SK-N-SH (cell line): ENCODE measurements at regions not wholly inside any gene's neighbourhood (a gene's known extent, or its start where the extent isn't known, plus 50 kb on each side); places are given as distances from the start of the nearest gene placed in this dataset.

Source experiments
- CTCF ChIA-PET: fragments of 300-600, 350-600 bp; formaldehyde crosslinking; extraction: SDS; loops from one replicate; lab custom pipeline; 2021; lab: Yijun Ruan, JAX
- POLR2A ChIA-PET: fragments of 350-600 bp; sonication (Branson Sonifier 250); formaldehyde crosslinking; extraction: SDS; loops from one replicate; lab custom pipeline; 2020; ENCODE audit warnings: antibody characterized with exemption, inconsistent platforms; lab: Yijun Ruan, JAX
- DNase-seq: peaks from one replicate; pipeline ENCODE4 v3.0.0; 2012
- H2AFZ ChIP-seq: fragments of 200-600 bp; sonication (generic); 2 replicates; pipeline ENCODE4 v1.8.1; 2016; ENCODE audit warnings: antibody characterized with exemption, mild to moderate bottlenecking, low read depth
- H3F3A ChIP-seq: fragments of 200-600 bp; sonication (generic); replicated peaks from 2 replicates; pipeline ENCODE3; 2016; ENCODE audit warnings: antibody characterized with exemption, mild to moderate bottlenecking; ENCODE audit not compliant: insufficient read depth
- H3K27ac ChIP-seq, 2 experiments: fragments of 200-500 bp in 1 of 2; fragments of 200-600 bp in 1 of 2; sonication (Bioruptor generic) in 1 of 2; sonication (generic), shearing (Covaris generic) in 1 of 2; 2 replicates each; pipeline versions ENCODE4 v1.5.1 to v1.6.1; 2014 to 2016; ENCODE audit warnings: low read depth in 2 of 2, inconsistent platforms in 1 of 2, low read length in 1 of 2, mild to moderate bottlenecking in 1 of 2, mixed read lengths in 1 of 2
- H3K27me3 ChIP-seq: fragments of 200-600 bp; sonication (generic), shearing (Covaris generic); 2 replicates; pipeline ENCODE4 v1.6.1; 2016; ENCODE audit warnings: mixed run types; ENCODE audit not compliant: insufficient read depth
- H3K36me3 ChIP-seq, 2 experiments: fragments of 200-500 bp in 1 of 2; fragments of 200-600 bp in 1 of 2; sonication (Bioruptor generic) in 1 of 2; sonication (generic) in 1 of 2; replicated peaks in 1 of 2; 2 replicates each; pipeline versions ENCODE3 to v1.5.1; 2014 to 2016; ENCODE audit warnings: low read length in 1 of 2, mild to moderate bottlenecking in 1 of 2; ENCODE audit not compliant: insufficient read depth in 2 of 2, control insufficient read depth in 1 of 2
- H3K4me1 ChIP-seq, 2 experiments: fragments of 200-500 bp in 1 of 2; fragments of 200-600 bp in 1 of 2; sonication (Bioruptor generic) in 1 of 2; sonication (generic), shearing (Covaris generic) in 1 of 2; 2 replicates each; pipeline versions ENCODE4 v1.5.1 to v1.6.1; 2014 to 2016; ENCODE audit warnings: low read depth in 1 of 2, low read length in 1 of 2, mixed run types in 1 of 2; ENCODE audit not compliant: insufficient read depth in 2 of 2, control insufficient read depth in 1 of 2
- H3K4me2 ChIP-seq: fragments of 200-600 bp; sonication (generic), shearing (Covaris generic); 2 replicates; pipeline ENCODE4 v1.6.1; 2017; ENCODE audit warnings: mixed run types
- H3K4me3 ChIP-seq, 2 experiments: fragments of 200-500 bp in 1 of 2; fragments of 200-600 bp in 1 of 2; sonication (Bioruptor generic) in 1 of 2; sonication (generic), shearing (Covaris generic) in 1 of 2; 2 replicates each; pipeline versions ENCODE4 v1.5.1 to v1.8.1; 2014 to 2016; ENCODE audit warnings: low read depth in 2 of 2, inconsistent platforms in 1 of 2, low read length in 1 of 2, mild to moderate bottlenecking in 1 of 2, mixed read lengths in 1 of 2, moderate library complexity in 1 of 2
- H3K79me2 ChIP-seq: fragments of 200-600 bp; sonication (generic); 2 replicates; pipeline ENCODE4 v1.8.1; 2017; ENCODE audit warnings: mild to moderate bottlenecking; ENCODE audit not compliant: insufficient read depth
- H3K9ac ChIP-seq: fragments of 200-600 bp; sonication (generic); 2 replicates; pipeline ENCODE4 v1.6.1; 2017; ENCODE audit warnings: mixed run types
- H3K9me2 ChIP-seq: fragments of 200-600 bp; sonication (generic); 2 replicates; pipeline ENCODE4 v1.6.1; 2017; ENCODE audit warnings: mixed run types
- H3K9me3 ChIP-seq: fragments of 200-600 bp; sonication (generic); 2 replicates; pipeline ENCODE4 v1.6.1; 2017; ENCODE audit warnings: mixed run types, mild to moderate bottlenecking, moderate library complexity
- H4K20me1 ChIP-seq: fragments of 200-600 bp; sonication (generic); 2 replicates; pipeline ENCODE4 v1.6.1; 2017; ENCODE audit warnings: mild to moderate bottlenecking, mixed run types; ENCODE audit not compliant: insufficient read depth
- CHD2 ChIP-seq: fragments of 150-350 bp; IDR thresholded peaks from 2 replicates; pipeline ENCODE4 v1.6.1; 2018; ENCODE audit warnings: low read length; ENCODE audit not compliant: partially characterized antibody
- CTCF ChIP-seq: fragments of 200-600 bp; sonication (generic); IDR thresholded peaks from 2 replicates; pipeline ENCODE4 v1.6.1; 2017; ENCODE audit warnings: antibody characterized with exemption, mild to moderate bottlenecking, moderate library complexity
- EZH2phosphoT487 ChIP-seq: fragments of 200-600 bp; sonication (generic); IDR thresholded peaks from 2 replicates; pipeline ENCODE4 v1.6.1; 2017; ENCODE audit warnings: low read depth, mixed run types, mild to moderate bottlenecking, antibody characterized with exemption, moderate library complexity, borderline replicate concordance
- FOSL2 ChIP-seq: IDR thresholded peaks from 2 replicates; pipeline ENCODE4 v1.4.0; 2012; ENCODE audit warnings: low read depth, mild to moderate bottlenecking, moderate library complexity, borderline replicate concordance
- FOXM1 ChIP-seq: IDR thresholded peaks from 2 replicates; pipeline ENCODE4 v1.4.0; 2012; ENCODE audit warnings: low read depth, mild to moderate bottlenecking
- GABPA ChIP-seq: IDR thresholded peaks from 2 replicates; pipeline ENCODE4 v1.4.0; 2012; ENCODE audit warnings: low read depth, mild to moderate bottlenecking
- JUND ChIP-seq: IDR thresholded peaks from 2 replicates; pipeline ENCODE4 v1.4.0; 2012
- MAX ChIP-seq: IDR thresholded peaks from 2 replicates; pipeline ENCODE4 v1.4.0; 2012; ENCODE audit warnings: low read depth
- MXI1 ChIP-seq: IDR thresholded peaks from 2 replicates; pipeline ENCODE4 v1.6.1; 2012; ENCODE audit warnings: mild to moderate bottlenecking, low read depth, low read length, improper control_type of control experiment
- NFIC ChIP-seq: IDR thresholded peaks from 2 replicates; pipeline ENCODE4 v1.4.0; 2012; ENCODE audit warnings: borderline replicate concordance
- NRF1 ChIP-seq: IDR thresholded peaks from 2 replicates; pipeline ENCODE4 v1.6.1; 2012; ENCODE audit warnings: low read depth, mild to moderate bottlenecking, low read length
- REST ChIP-seq: IDR thresholded peaks from 2 replicates; pipeline ENCODE4 v1.6.1; 2012; ENCODE audit warnings: mild to moderate bottlenecking, low read depth, low read length, moderate library complexity
- RXRA ChIP-seq: IDR thresholded peaks from 2 replicates; pipeline ENCODE4 v1.4.0; 2012; ENCODE audit warnings: low read depth, mild to moderate bottlenecking, borderline replicate concordance
- SIN3A ChIP-seq: IDR thresholded peaks from 2 replicates; pipeline ENCODE4 v1.6.1; 2012; ENCODE audit warnings: low read depth, mild to moderate bottlenecking, low read length, moderate library complexity, borderline replicate concordance
- TAF1 ChIP-seq: IDR thresholded peaks from 2 replicates; pipeline ENCODE4 v1.6.1; 2012; ENCODE audit warnings: low read depth, mild to moderate bottlenecking, low read length, moderate library complexity, borderline replicate concordance
- TCF12 ChIP-seq: IDR thresholded peaks from 2 replicates; pipeline ENCODE4 v1.4.0; 2012
- USF1 ChIP-seq: IDR thresholded peaks from 2 replicates; pipeline ENCODE4 v1.4.0; 2012; ENCODE audit warnings: low read depth, borderline replicate concordance
- YY1 ChIP-seq: IDR thresholded peaks from 2 replicates; pipeline ENCODE4 v1.4.0; 2012; ENCODE audit warnings: low read depth, mild to moderate bottlenecking
- ZBTB33 ChIP-seq: IDR thresholded peaks from 2 replicates; pipeline ENCODE4 v1.4.0; 2012; ENCODE audit warnings: low read depth, borderline replicate concordance
- WGBS: methylation state at CpG from one replicate; pipeline ENCODE4 v1.1.6; 2017; ENCODE audit warnings: low lambda C conversion rate; 5-methylcytosine and 5-hydroxymethylcytosine counted together

- TF ChIP-seq USF1 (no peak), SIN3A (no peak), EZH2phosphoT487 (no peak), NFIC (no peak), NRF1 (no peak), YY1 (no peak), CHD2 (no peak), TCF12 (no peak), CTCF (no peak), GABPA (no peak), TAF1 (no peak), JUND (no peak), FOSL2 (no peak), MAX (no peak), FOXM1 (no peak), ZBTB33 (no peak), MXI1 (no peak), RXRA (no peak), REST (no peak)
- TF ChIP-seq, all 33 proteins: peak for 0
- POLR2A ChIA-PET = no interaction called here
- no peaks in the 10 kb centered on the region for H3K9me3 ChIP-seq
- no peaks in the 10 kb centered on the region for H3F3A ChIP-seq
- H3K9ac ChIP-seq = no peak overlapping the region
- CTCF ChIA-PET = no interaction called here
- H4K20me1 ChIP-seq = no peaks in the 10 kb centered on the region
- H3K9me2 ChIP-seq = no peaks in the 10 kb centered on the region
- H3K27me3 ChIP-seq = no peaks in the 10 kb centered on the region
- no peak for DNase-seq
- no peak overlapping the region for H2AFZ ChIP-seq
- H3K4me3 ChIP-seq = no peak overlapping the region
- peaks cover 0 to 16% of the 10 kb centered on the region in 2 experiments; a peak in 1 of 4 replicates for H3K4me1 ChIP-seq
- no peaks in the 10 kb centered on the region for H3K79me2 ChIP-seq
- 19% methylated on average over 2 of the region's 2 CpGs for WGBS
- no peaks in the 10 kb centered on the region for H3K36me3 ChIP-seq
- H3K27ac ChIP-seq = no peak overlapping the region
- H3K4me2 ChIP-seq = no peak overlapping the region
Observed at GRCh38 chr1:5436808-5437207, 555.4 kb downstream of the NPHP4 start.
